CD4-positive, alpha-beta T cell (primary cell): ENCODE measurements at regions not wholly inside any gene's neighbourhood (a gene's known extent, or its start where the extent isn't known, plus 50 kb on each side); places are given as distances from the start of the nearest gene placed in this dataset.

ENCODE experiments used
- ATAC-seq: fragments of 200-7000 bp; cut with Tn5 transposase; one replicate; pipeline ENCODE4 v1.10.0; 2022; ENCODE audit warnings: mild to moderate bottlenecking; ENCODE audit not compliant: poor library complexity
- CTCF ChIA-PET: fragments of 350-600 bp; sonication (Branson Sonifier 250); formaldehyde crosslinking; loops from one replicate; lab custom pipeline; 2021; ENCODE audit warnings: antibody characterized with exemption, inconsistent platforms; lab: Charles Lee
- POLR2A ChIA-PET: fragments of 350-600 bp; sonication (Branson Sonifier 250); formaldehyde crosslinking; loops from one replicate; lab custom pipeline; 2021; ENCODE audit warnings: antibody characterized with exemption, inconsistent platforms; lab: Charles Lee
- DNase-seq, 14 experiments: peaks; one replicate each; pipeline ENCODE4 v3.0.0-alpha.2; 2013 to 2020; ENCODE audit warnings: mixed read lengths in 2 of 14
- H3K27ac ChIP-seq, 2 donors: one replicate each; pipeline versions ENCODE4 v1.5.1 to v1.7.0; 2013; ENCODE audit warnings: low read length in 2 of 2, low read depth in 1 of 2, mild to moderate bottlenecking in 1 of 2
- H3K27me3 ChIP-seq, 2 experiments: 1 replicate in 1 of 2; 2 replicates in 1 of 2; pipeline versions ENCODE4 v1.6.1 to v1.7.0; 2013; ENCODE audit warnings: low read length in 2 of 2, control low read depth in 1 of 2, mild to moderate bottlenecking in 1 of 2, moderate library complexity in 1 of 2; ENCODE audit not compliant: insufficient read depth in 2 of 2, control insufficient read depth in 1 of 2
- H3K36me3 ChIP-seq: one replicate; pipeline ENCODE4 v1.6.1; 2013; ENCODE audit warnings: low read length, control low read depth; ENCODE audit not compliant: insufficient read depth
- H3K4me1 ChIP-seq: one replicate; pipeline ENCODE4 v1.6.1; 2013; ENCODE audit warnings: low read length, control low read depth; ENCODE audit not compliant: insufficient read depth
- H3K4me3 ChIP-seq: one replicate; pipeline ENCODE4 v1.5.1; 2013; ENCODE audit warnings: mild to moderate bottlenecking, low read length, moderate library complexity
- H3K9me3 ChIP-seq, 2 experiments: 1 replicate in 1 of 2; 2 replicates in 1 of 2; pipeline versions ENCODE4 v1.6.1 to v1.7.0; 2013; ENCODE audit warnings: low read length in 2 of 2, mild to moderate bottlenecking in 2 of 2, control low read depth in 1 of 2, moderate library complexity in 1 of 2; ENCODE audit not compliant: control insufficient read depth in 1 of 2, insufficient read depth in 1 of 2
- H3K27ac Mint-ChIP-seq: one replicate; pipeline ENCODE4 v1.8.0; 2020; ENCODE audit warnings: mixed read lengths
- H3K27me3 Mint-ChIP-seq: one replicate; pipeline ENCODE4 v1.8.0; 2021; ENCODE audit warnings: mixed read lengths
- H3K36me3 Mint-ChIP-seq: one replicate; pipeline ENCODE4 v1.8.0; 2021; ENCODE audit warnings: low read depth, mixed read lengths
- H3K4me1 Mint-ChIP-seq: one replicate; pipeline ENCODE4 v1.8.0; 2021; ENCODE audit warnings: low read depth, mixed read lengths
- H3K4me3 Mint-ChIP-seq: one replicate; pipeline ENCODE4 v1.8.0; 2020; ENCODE audit warnings: mild to moderate bottlenecking, mixed read lengths
- H3K9me3 Mint-ChIP-seq: one replicate; pipeline ENCODE4 v1.8.0; 2020; ENCODE audit warnings: mixed read lengths
- intact Hi-C, 2 experiments: fragments of 100-400 bp; cut with DNase I in 1 of 2; cut with micrococcal nuclease in 1 of 2; formaldehyde crosslinking; loops; one replicate each; pipeline versions ENCODE4 v1.15.1 to v1.9.0; 2023 to 2025; cut with DNase I, micrococcal nuclease
- TF ChIP-seq, protein P1 (sequence below): fragments of 200-600 bp; IDR thresholded peaks from one replicate; pipeline ENCODE4 v1.8.0; 2022; ENCODE audit warnings: antibody characterized with exemption, mild to moderate bottlenecking

DNA sequence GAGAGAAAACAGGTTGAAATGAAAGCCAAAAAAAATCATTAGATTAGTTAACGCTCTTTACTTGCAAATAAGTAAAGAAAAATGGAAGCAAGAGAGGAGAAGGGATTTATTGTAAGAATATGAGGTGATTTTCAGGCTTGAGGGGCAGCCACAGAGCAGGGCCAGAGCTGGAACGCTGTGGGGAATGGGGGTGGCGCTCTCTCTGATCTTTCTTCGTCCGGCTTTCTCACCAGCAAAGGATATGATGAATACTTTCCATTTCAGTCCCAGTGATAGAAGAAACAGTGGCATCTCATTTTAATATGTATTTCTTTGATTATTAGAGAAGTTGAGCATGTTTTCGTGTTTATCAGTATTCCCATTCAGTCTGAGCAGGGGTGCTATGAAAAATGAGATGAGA lies 112.2 kb downstream of the SKIDA1 start:
- POLR2A ChIA-PET = no interaction called here
- H3K4me1 Mint-ChIP-seq = no peaks in the 10 kb centered on the region
- Histone ChIP-seq H3K4me1 (no peaks in the 10 kb centered on the region), H3K4me3 (no peak overlapping the region), H3K36me3 (no peaks in the 10 kb centered on the region), H3K27me3 (no peaks in the 10 kb centered on the region), H3K27ac (no peak overlapping the region), H3K9me3 (no peaks in the 10 kb centered on the region)
- intact Hi-C loops = no loop called here
- no peaks in the 10 kb centered on the region for H3K9me3 Mint-ChIP-seq
- DNase-seq = no peak
- H3K36me3 Mint-ChIP-seq = no peaks in the 10 kb centered on the region
- TF ChIP-seq, protein P1, sequence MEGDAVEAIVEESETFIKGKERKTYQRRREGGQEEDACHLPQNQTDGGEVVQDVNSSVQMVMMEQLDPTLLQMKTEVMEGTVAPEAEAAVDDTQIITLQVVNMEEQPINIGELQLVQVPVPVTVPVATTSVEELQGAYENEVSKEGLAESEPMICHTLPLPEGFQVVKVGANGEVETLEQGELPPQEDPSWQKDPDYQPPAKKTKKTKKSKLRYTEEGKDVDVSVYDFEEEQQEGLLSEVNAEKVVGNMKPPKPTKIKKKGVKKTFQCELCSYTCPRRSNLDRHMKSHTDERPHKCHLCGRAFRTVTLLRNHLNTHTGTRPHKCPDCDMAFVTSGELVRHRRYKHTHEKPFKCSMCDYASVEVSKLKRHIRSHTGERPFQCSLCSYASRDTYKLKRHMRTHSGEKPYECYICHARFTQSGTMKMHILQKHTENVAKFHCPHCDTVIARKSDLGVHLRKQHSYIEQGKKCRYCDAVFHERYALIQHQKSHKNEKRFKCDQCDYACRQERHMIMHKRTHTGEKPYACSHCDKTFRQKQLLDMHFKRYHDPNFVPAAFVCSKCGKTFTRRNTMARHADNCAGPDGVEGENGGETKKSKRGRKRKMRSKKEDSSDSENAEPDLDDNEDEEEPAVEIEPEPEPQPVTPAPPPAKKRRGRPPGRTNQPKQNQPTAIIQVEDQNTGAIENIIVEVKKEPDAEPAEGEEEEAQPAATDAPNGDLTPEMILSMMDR = no peak
- H3K4me3 Mint-ChIP-seq = no peak overlapping the region
- peaks cover 4% of the 10 kb centered on the region for H3K27me3 Mint-ChIP-seq
- CTCF ChIA-PET = no interaction called here
- ATAC-seq = no peak
- no peak overlapping the region for H3K27ac Mint-ChIP-seq

DNA sequence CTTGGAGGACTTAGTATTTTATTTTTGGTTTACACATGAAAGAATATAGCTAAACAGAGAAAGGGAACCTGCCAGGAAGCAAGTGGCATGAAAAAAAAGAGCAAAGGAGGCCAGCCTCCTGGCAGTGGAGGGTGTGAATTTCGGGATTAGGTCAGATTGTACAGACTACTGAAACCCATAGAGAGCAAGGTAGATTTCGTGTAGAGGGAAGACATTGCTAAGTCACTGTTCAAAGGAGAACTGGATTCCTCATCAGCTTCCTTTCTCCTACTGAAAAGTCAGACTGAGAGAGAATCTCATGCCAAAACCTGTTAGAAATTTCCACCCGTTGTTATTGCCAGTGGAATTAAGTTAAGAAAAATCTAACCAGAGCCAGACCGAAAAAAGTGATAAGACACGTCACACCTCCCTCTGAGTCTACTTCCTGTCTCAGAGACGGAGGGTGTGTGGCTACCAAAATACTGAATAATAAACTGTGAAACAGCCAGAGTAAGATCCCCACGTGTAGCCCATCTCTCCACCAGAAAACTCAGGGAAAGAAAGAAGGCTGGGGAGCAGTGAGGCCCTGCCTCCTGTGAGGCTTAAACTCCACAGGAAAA lies 118.8 kb downstream of the SKIDA1 start:
- Histone ChIP-seq H3K4me1 (no peaks in the 10 kb centered on the region), H3K9me3 (no peaks in the 10 kb centered on the region), H3K27ac (no peak overlapping the region), H3K27me3 (no peaks in the 10 kb centered on the region), H3K36me3 (no peaks in the 10 kb centered on the region), H3K4me3 (no peak overlapping the region)
- CTCF ChIA-PET = no interaction called here
- Mint-ChIP-seq H3K27ac (peak overlapping the region; percentile 65), H3K4me1 (peaks cover 13% of the 10 kb centered on the region), H3K36me3 (no peaks in the 10 kb centered on the region), H3K9me3 (no peaks in the 10 kb centered on the region), H3K4me3 (peak overlapping the region; percentile 3), H3K27me3 (peaks cover 2% of the 10 kb centered on the region)
- intact Hi-C loops = no loop called here
- POLR2A ChIA-PET = no interaction called here
- ATAC-seq = peak; percentile 90
- TF ChIP-seq, protein P1 = no peak
- DNase-seq = peak in 4 of 14 experiments; percentile 15 to 31 (median 26)

DNA sequence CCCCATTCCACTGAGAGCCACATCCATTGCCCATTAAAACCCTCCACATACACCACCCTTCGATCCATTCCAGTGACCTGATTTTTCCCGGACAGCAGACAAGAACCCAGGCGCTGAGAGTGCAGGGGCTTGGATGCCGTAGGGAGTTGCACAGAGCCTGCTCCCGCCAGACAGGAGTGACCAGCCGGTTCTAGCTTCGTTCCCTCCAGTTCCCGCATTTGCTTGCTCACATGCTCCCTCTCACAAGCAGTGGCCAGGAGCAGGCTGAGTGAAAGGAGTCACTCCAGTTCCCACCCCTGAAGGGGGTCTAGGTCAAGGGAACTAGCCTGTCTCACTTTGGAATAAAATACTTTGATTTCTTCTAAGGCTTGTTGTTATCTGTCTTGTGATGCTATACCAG lies 119.5 kb downstream of the SKIDA1 start:
- H3K4me1 ChIP-seq = no peaks in the 10 kb centered on the region
- peak overlapping the region; percentile 65 for H3K27ac Mint-ChIP-seq
- intact Hi-C loops = no loop called here
- peaks cover 13% of the 10 kb centered on the region for H3K4me1 Mint-ChIP-seq
- H3K9me3 ChIP-seq = no peaks in the 10 kb centered on the region
- no peaks in the 10 kb centered on the region for H3K9me3 Mint-ChIP-seq
- no peaks in the 10 kb centered on the region for H3K36me3 Mint-ChIP-seq
- no peaks in the 10 kb centered on the region for H3K27me3 ChIP-seq
- H3K4me3 Mint-ChIP-seq = no peak overlapping the region
- TF ChIP-seq, protein P1 = no peak
- DNase-seq = no peak
- no peak overlapping the region for H3K4me3 ChIP-seq
- ChIA-PET POLR2A (no interaction called here), CTCF (no interaction called here)
- H3K27ac ChIP-seq = no peak overlapping the region
- no peaks in the 10 kb centered on the region for H3K36me3 ChIP-seq
- no peak for ATAC-seq
- no peaks in the 10 kb centered on the region for H3K27me3 Mint-ChIP-seq
